DND-41 (cell line): ENCODE measurements at regions not wholly inside any gene's neighbourhood (a gene's known extent, or its start where the extent isn't known, plus 50 kb on each side); places are given as distances from the start of the nearest gene placed in this dataset.

Experiments used
- CTCF ChIP-seq: IDR thresholded peaks from 2 replicates; pipeline ENCODE4 v1.5.1; 2012; ENCODE audit warnings: borderline replicate concordance, low read length, moderate library complexity, mild to moderate bottlenecking; ENCODE audit not compliant: poor library complexity, severe bottlenecking; ENCODE audit errors: extremely low read depth
- EZH2 ChIP-seq: IDR thresholded peaks from 3 replicates; pipeline ENCODE4 v1.6.1; 2012; ENCODE audit warnings: borderline replicate concordance, low read depth, mild to moderate bottlenecking, moderate library complexity, low read length, inconsistent platforms; ENCODE audit not compliant: severe bottlenecking

DNA sequence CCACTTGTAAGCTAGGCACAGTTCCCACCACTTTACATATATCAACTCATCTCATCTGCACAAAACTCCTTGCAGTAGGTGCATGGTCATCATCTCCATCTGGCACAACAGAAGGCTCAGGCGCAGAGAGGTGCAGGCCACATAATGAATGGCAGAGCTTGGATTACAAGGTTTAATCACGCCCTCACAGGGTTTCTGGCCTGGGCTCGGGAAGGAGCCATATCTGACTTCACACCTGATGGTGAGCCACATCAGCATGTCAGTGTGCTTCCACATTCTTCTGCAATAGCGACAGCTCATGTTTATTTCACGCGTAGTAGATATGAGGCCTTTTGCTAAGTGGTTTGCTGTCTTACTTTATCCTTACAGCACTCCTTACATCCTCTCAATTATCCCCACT lies 650.2 kb downstream of the INHBA start:
- TF ChIP-seq CTCF = no peak
- no peak for TF ChIP-seq EZH2
